Lower lobe of right lung (tissue), 2 donors: ENCODE measurements at regions not wholly inside any gene's neighbourhood (a gene's known extent, or its start where the extent isn't known, plus 50 kb on each side); places are given as distances from the start of the nearest gene placed in this dataset.

ENCODE experiments used
- ATAC-seq, 2 donors: fragments of 200-7000 bp; cut with Tn5 transposase; one replicate each; pipeline ENCODE4 v1.9.1; 2020 to 2022; ENCODE audit warnings: mild to moderate bottlenecking in 2 of 2, moderate library complexity in 2 of 2
- DNase-seq: peaks from one replicate; pipeline ENCODE4 v3.0.0-alpha.2; 2020
- H3K27ac ChIP-seq: fragments of 200-600 bp; one replicate; pipeline ENCODE4 v1.8.0; 2022
- H3K27me3 ChIP-seq: fragments of 200-600 bp; one replicate; pipeline ENCODE4 v1.8.0; 2022; ENCODE audit warnings: low read depth
- H3K36me3 ChIP-seq: fragments of 200-600 bp; one replicate; pipeline ENCODE4 v1.8.0; 2022; ENCODE audit warnings: mild to moderate bottlenecking
- H3K4me1 ChIP-seq: fragments of 200-600 bp; one replicate; pipeline ENCODE4 v1.8.0; 2022
- H3K4me3 ChIP-seq: fragments of 200-600 bp; one replicate; pipeline ENCODE4 v1.8.0; 2022; ENCODE audit warnings: mild to moderate bottlenecking
- H3K9me3 ChIP-seq: fragments of 200-600 bp; one replicate; pipeline ENCODE4 v1.8.0; 2022
- CTCF ChIP-seq: fragments of 200-600 bp; IDR thresholded peaks from one replicate; pipeline ENCODE4 v1.8.0; 2022; ENCODE audit warnings: antibody characterized with exemption, mild to moderate bottlenecking
- intact Hi-C: fragments of 100-400 bp; cut with DNase I; formaldehyde crosslinking; loops from one replicate; pipeline ENCODE4 v1.11.0; 2022
- donor health status: DM: no; HTN: yes; CAD: no; lungs with severe emphysema.

GRCh38 chr13:34223984-34224383, 406.0 kb downstream of the RFC3 start:
- TF ChIP-seq CTCF = no peak
- Histone ChIP-seq H3K27ac (no peak overlapping the region), H3K4me1 (no peaks in the 10 kb centered on the region), H3K36me3 (no peaks in the 10 kb centered on the region), H3K9me3 (no peaks in the 10 kb centered on the region), H3K4me3 (no peak overlapping the region), H3K27me3 (no peaks in the 10 kb centered on the region)
- intact Hi-C loops = no loop called here
- ATAC-seq (no peak), DNase-seq (no peak)

GRCh38 chr13:34224877-34225276, 406.9 kb downstream of the RFC3 start:
- intact Hi-C loops = no loop called here
- ATAC-seq (no peak), DNase-seq (no peak)
- Histone ChIP-seq H3K4me3 (no peak overlapping the region), H3K27ac (no peak overlapping the region), H3K4me1 (no peaks in the 10 kb centered on the region), H3K36me3 (no peaks in the 10 kb centered on the region), H3K9me3 (peaks cover 2% of the 10 kb centered on the region), H3K27me3 (no peaks in the 10 kb centered on the region)
- TF ChIP-seq CTCF = no peak

- DNase-seq (no peak), ATAC-seq (no peak)
- Histone ChIP-seq H3K4me3 (no peak overlapping the region), H3K9me3 (peaks cover 5% of the 10 kb centered on the region), H3K27ac (no peak overlapping the region), H3K4me1 (no peaks in the 10 kb centered on the region), H3K36me3 (no peaks in the 10 kb centered on the region), H3K27me3 (no peaks in the 10 kb centered on the region)
- intact Hi-C loops = no loop called here
- TF ChIP-seq CTCF = no peak
Observed at GRCh38 chr13:34230271-34230670, 412.3 kb downstream of the RFC3 start.

- no peaks in the 10 kb centered on the region for H3K9me3 ChIP-seq
- H3K4me3 ChIP-seq = no peak overlapping the region
- H3K27ac ChIP-seq = no peak overlapping the region
- H3K36me3 ChIP-seq = no peaks in the 10 kb centered on the region
- ATAC-seq (no peak), DNase-seq (no peak)
- TF ChIP-seq CTCF = no peak
- H3K27me3 ChIP-seq = no peaks in the 10 kb centered on the region
- intact Hi-C loops = no loop called here
- H3K4me1 ChIP-seq = no peaks in the 10 kb centered on the region
Observed at GRCh38 chr13:34241332-34241731, 423.4 kb downstream of the RFC3 start.

GRCh38 chr13:34243403-34243802, 425.5 kb downstream of the RFC3 start:
- Histone ChIP-seq H3K4me3 (no peak overlapping the region), H3K9me3 (no peaks in the 10 kb centered on the region), H3K27me3 (no peaks in the 10 kb centered on the region), H3K36me3 (no peaks in the 10 kb centered on the region), H3K4me1 (no peaks in the 10 kb centered on the region), H3K27ac (no peak overlapping the region)
- DNase-seq (no peak), ATAC-seq (no peak)
- TF ChIP-seq CTCF = no peak
- intact Hi-C loops = no loop called here

- H3K27ac ChIP-seq = no peak overlapping the region
- intact Hi-C loops = no loop called here
- no peaks in the 10 kb centered on the region for H3K4me1 ChIP-seq
- no peaks in the 10 kb centered on the region for H3K27me3 ChIP-seq
- no peak for TF ChIP-seq CTCF
- no peaks in the 10 kb centered on the region for H3K36me3 ChIP-seq
- DNase-seq = no peak
- no peaks in the 10 kb centered on the region for H3K9me3 ChIP-seq
- ATAC-seq = peak in 1 of 2 donors; percentile 33
- no peak overlapping the region for H3K4me3 ChIP-seq
Observed at GRCh38 chr13:34246511-34246910, 428.6 kb downstream of the RFC3 start.
